ENCODE measurements at regions not wholly inside any gene's neighbourhood (a gene's known extent, or its start where the extent isn't known, plus 50 kb on each side); places are given as distances from the start of the nearest gene placed in this dataset.

DNA sequence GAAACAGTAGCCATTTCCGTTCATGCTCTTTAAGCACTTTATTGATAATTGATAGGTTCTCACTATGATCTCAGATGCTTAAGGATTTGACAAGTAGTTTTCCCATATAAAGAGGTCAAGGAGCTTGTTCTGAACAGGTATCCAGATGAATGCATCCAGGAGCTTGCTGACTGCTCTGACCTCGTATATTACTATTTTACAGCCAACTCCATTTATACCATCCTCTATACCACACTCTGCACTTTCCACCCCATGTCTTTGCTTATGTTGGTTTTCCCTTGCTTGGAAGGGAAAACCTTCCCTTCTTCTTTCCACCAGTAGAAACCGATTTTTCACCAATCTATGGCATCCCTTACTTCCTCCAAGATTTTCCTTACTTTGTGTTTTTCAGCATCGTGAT lies 107.2 kb downstream of the LHX9 start:
- no peak overlapping the region for H3K27ac ChIP-seq
- TF ChIP-seq, protein P1, sequence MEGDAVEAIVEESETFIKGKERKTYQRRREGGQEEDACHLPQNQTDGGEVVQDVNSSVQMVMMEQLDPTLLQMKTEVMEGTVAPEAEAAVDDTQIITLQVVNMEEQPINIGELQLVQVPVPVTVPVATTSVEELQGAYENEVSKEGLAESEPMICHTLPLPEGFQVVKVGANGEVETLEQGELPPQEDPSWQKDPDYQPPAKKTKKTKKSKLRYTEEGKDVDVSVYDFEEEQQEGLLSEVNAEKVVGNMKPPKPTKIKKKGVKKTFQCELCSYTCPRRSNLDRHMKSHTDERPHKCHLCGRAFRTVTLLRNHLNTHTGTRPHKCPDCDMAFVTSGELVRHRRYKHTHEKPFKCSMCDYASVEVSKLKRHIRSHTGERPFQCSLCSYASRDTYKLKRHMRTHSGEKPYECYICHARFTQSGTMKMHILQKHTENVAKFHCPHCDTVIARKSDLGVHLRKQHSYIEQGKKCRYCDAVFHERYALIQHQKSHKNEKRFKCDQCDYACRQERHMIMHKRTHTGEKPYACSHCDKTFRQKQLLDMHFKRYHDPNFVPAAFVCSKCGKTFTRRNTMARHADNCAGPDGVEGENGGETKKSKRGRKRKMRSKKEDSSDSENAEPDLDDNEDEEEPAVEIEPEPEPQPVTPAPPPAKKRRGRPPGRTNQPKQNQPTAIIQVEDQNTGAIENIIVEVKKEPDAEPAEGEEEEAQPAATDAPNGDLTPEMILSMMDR (IDR thresholded peaks at IDR 0.05): no peak
- no peaks in the 10 kb centered on the region for H3K4me1 ChIP-seq
- DNase-seq (ENCODE audit: low spot score): no peak
- H3K36me3 ChIP-seq: no peaks in the 10 kb centered on the region
- H3K4me3 ChIP-seq: no peak overlapping the region
- no peaks in the 10 kb centered on the region for H3K9me3 ChIP-seq
- H3K27me3 ChIP-seq: no peaks in the 10 kb centered on the region

DNA sequence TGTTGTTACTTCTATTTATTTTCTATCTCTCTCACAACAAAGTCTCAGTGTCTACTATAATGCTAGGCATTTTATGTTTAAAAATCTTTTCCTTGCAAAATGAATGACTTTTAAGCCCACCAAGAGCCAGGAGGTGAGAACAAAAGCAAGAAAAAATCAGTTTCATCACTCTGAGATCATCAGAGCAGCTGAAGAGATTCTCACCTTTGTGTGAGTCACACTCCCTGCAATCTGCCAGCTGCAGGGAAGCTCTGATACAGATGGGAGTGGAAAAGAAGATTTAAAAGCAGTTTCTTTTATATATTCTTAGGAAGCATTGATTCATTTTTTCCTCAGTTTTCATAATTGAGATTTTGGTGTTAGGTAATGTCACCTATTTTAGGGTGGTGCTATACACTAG lies 107.6 kb downstream of the LHX9 start:
- H3K36me3 ChIP-seq: no peaks in the 10 kb centered on the region
- no peak overlapping the region for H3K27ac ChIP-seq
- no peak overlapping the region for H3K4me3 ChIP-seq
- no peaks in the 10 kb centered on the region for H3K4me1 ChIP-seq
- no peak for DNase-seq (ENCODE audit: low spot score)
- no peaks in the 10 kb centered on the region for H3K27me3 ChIP-seq
- TF ChIP-seq, protein P1 (IDR thresholded peaks at IDR 0.05): no peak
- no peaks in the 10 kb centered on the region for H3K9me3 ChIP-seq

DNA sequence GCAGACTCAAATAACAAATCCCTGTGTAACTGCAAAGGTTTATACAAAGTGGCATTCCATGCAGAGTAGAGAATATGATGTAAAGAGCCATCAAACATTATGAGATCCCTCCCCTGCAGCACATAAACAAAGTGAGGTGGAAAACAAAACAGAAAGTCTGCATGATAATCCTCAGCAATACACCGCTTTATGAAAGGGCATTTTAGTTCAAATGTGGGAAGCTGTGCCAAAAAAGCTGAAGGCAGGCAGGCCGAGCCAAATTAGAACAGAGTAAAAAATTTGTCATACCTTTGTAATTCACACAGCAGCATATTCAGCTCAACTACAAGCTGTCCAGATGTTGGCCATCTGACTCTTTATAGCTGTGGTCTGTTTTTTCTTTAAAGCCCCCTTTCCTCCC lies 113.5 kb downstream of the LHX9 start:
- no peak for DNase-seq (ENCODE audit: low spot score)
- no peaks in the 10 kb centered on the region for H3K9me3 ChIP-seq
- H3K27ac ChIP-seq: no peak overlapping the region
- TF ChIP-seq, protein P1 (IDR thresholded peaks at IDR 0.05): no peak
- no peaks in the 10 kb centered on the region for H3K4me1 ChIP-seq
- H3K27me3 ChIP-seq: no peaks in the 10 kb centered on the region
- H3K4me3 ChIP-seq: no peak overlapping the region
- no peaks in the 10 kb centered on the region for H3K36me3 ChIP-seq

DNA sequence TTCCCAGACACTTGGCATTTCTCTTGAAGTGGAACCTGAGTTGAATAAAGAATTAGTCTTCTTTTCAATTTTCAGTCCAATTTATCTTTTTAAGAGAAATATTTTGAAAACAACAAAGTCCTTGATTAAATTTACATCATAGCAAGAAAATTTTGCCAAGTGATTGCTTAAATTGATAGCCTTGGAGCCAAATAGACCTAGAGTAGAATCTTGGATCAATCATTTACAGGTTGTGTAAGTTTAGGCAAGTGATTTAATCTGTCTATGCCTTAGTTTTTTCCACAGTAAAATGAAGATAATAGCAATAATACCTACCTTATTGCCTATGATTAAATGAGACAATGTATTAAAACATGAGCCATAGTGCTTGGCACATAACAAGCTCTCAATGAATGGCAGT lies 113.9 kb downstream of the LHX9 start:
- Histone ChIP-seq H3K36me3 (no peaks in the 10 kb centered on the region), H3K4me1 (no peaks in the 10 kb centered on the region), H3K4me3 (no peak overlapping the region), H3K27me3 (no peaks in the 10 kb centered on the region), H3K9me3 (no peaks in the 10 kb centered on the region), H3K27ac (no peak overlapping the region)
- TF ChIP-seq, protein P1 (IDR thresholded peaks at IDR 0.05): no peak
- no peak for DNase-seq (ENCODE audit: low spot score)

DNA sequence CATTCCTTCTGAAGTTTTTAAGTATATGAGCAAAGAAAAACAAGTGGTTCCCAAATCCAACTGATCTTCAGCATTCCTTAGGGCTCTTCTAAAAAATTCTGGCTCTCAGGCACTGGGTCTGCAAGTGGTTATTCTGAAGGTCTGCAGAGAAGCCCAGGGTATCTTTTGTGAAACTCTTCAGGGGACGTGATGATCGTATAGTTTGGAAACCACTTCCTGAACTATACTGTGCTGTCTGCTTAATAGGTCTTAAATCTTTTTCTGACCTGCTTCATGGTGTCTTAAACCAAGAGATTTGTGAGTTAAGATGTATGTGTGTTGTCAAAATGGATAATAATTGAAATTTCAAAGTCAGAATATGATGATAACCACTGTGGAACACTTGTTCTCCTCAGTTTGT lies 115.5 kb downstream of the LHX9 start:
- no peak overlapping the region for H3K4me3 ChIP-seq

DNA sequence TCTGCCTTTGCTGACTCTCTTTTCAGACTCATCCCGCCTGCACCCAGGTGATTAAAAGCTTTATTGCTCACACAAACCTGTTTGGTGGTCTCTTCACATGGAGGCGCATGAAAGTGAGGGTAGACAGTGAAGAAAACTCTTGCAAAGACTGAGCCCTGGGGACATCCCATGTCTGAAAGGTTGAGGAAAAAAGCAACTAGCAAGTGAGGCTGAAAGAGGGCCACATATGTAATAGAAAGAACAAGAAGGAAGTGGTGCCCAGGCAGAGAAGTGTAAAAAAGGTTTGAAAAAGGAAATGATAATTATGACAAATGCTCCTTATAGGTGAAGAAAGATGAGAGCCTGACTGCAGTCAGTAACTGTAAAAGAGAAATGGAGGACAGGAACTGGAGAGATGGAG lies 115.9 kb upstream of the NEK7 start:
- DNase-seq (ENCODE audit: low spot score): no peak
- no peaks in the 10 kb centered on the region for H3K27me3 ChIP-seq
- TF ChIP-seq, protein P1 (IDR thresholded peaks at IDR 0.05): no peak
- H3K9me3 ChIP-seq: no peaks in the 10 kb centered on the region
- no peaks in the 10 kb centered on the region for H3K36me3 ChIP-seq
- H3K27ac ChIP-seq: no peak overlapping the region
- no peak overlapping the region for H3K4me3 ChIP-seq
- no peaks in the 10 kb centered on the region for H3K4me1 ChIP-seq

More for the DNA sequence above, 115.5 kb downstream of the LHX9 start:
- H3K4me1 ChIP-seq: no peaks in the 10 kb centered on the region
- TF ChIP-seq, protein P1 (IDR thresholded peaks at IDR 0.05): no peak
- no peak for DNase-seq (ENCODE audit: low spot score)
- H3K36me3 ChIP-seq: no peaks in the 10 kb centered on the region
- H3K27me3 ChIP-seq: no peaks in the 10 kb centered on the region
- no peaks in the 10 kb centered on the region for H3K9me3 ChIP-seq
- H3K27ac ChIP-seq: no peak overlapping the region
